OCI-M2 (cell line): ENCODE measurements at regions not wholly inside any gene's neighbourhood (a gene's known extent, or its start where the extent isn't known, plus 50 kb on each side); places are given as distances from the start of the nearest gene placed in this dataset.

ENCODE experiments used
- DNase-seq: peaks from one replicate; lab custom pipeline; 2025; ENCODE audit not compliant: unreplicated experiment; lab: John Stamatoyannopoulos, UW

GRCh38 chr12:128168273-128168672, 98.7 kb upstream of the TMEM132C start:
- no peak for DNase-seq

- DNase-seq = no peak
Observed at GRCh38 chr12:128170181-128170580, 96.8 kb upstream of the TMEM132C start.

- no peak for DNase-seq
Observed at GRCh38 chr12:128178565-128178964, 88.4 kb upstream of the TMEM132C start.

- DNase-seq = no peak
Observed at GRCh38 chr12:128178966-128179365, 88.0 kb upstream of the TMEM132C start.

GRCh38 chr12:128180166-128180565, 86.8 kb upstream of the TMEM132C start:
- DNase-seq = no peak

GRCh38 chr12:128190052-128190451, 76.9 kb upstream of the TMEM132C start:
- no peak for DNase-seq

GRCh38 chr12:128190614-128191013, 76.4 kb upstream of the TMEM132C start:
- no peak for DNase-seq

GRCh38 chr12:128191380-128191779, 75.6 kb upstream of the TMEM132C start:
- no peak for DNase-seq

GRCh38 chr12:128204711-128205110, 62.3 kb upstream of the TMEM132C start:
- DNase-seq = no peak

- no peak for DNase-seq
Observed at GRCh38 chr12:128205145-128205544, 61.8 kb upstream of the TMEM132C start.

- no peak for DNase-seq
Observed at GRCh38 chr12:128205758-128206157, 61.2 kb upstream of the TMEM132C start.
